ENCODE measurements at regions not wholly inside any gene's neighbourhood (a gene's known extent, or its start where the extent isn't known, plus 50 kb on each side); places are given as distances from the start of the nearest gene placed in this dataset.
"Not testable (repeated sequence)": the region's sequence is repeated elsewhere in the genome, so short reads cannot be mapped to it uniquely, and the experiment has no call there.

DNA sequence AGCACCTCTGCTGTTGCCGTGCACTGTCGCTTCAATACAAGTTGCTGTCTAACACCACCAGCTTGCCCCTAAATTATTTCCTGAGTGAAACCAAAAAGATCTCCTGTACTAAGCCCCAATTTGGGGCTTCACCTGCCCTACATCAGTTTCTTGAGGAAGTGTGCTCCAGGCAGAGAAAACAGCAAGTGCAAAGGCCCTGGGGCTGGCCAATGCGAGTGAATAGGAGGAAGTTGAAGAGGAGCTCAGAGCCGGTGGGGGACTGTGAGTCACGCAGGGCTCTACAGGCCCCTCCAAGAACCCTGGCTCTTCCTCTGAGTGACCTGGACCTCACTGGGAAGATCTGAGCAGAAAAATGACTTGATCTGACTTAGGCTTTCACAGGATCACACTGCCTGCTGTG is 117.2 kb downstream of the IPO8 start:
- DNase-seq = no peak
- in situ Hi-C loops (cut with MboI; ENCODE audit: low pct_unique_long_range_greater_than_20kb, low sequenced_read_pairs) = no loop called here

DNA sequence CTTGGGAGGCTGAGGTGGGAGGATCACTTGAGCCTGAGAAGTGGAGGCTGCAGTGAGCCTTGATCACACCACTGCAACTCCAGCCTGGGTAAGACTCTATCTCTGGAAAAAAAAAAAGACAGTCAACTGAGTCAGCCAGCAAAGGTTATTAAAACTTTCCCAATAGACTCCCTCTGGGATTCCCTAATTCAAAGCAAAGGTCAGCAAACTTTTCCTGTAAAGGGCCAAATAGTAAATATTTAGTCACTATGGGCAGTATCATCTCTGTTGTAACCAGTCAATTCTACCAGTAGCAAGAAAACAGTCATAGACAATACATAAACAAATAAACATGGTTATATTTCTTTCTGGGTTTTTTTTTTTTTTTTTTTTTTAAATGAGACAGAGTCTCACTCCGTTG is 122.5 kb downstream of the IPO8 start:
- in situ Hi-C loops (cut with MboI; ENCODE audit: low pct_unique_long_range_greater_than_20kb, low sequenced_read_pairs) = no loop called here

DNA sequence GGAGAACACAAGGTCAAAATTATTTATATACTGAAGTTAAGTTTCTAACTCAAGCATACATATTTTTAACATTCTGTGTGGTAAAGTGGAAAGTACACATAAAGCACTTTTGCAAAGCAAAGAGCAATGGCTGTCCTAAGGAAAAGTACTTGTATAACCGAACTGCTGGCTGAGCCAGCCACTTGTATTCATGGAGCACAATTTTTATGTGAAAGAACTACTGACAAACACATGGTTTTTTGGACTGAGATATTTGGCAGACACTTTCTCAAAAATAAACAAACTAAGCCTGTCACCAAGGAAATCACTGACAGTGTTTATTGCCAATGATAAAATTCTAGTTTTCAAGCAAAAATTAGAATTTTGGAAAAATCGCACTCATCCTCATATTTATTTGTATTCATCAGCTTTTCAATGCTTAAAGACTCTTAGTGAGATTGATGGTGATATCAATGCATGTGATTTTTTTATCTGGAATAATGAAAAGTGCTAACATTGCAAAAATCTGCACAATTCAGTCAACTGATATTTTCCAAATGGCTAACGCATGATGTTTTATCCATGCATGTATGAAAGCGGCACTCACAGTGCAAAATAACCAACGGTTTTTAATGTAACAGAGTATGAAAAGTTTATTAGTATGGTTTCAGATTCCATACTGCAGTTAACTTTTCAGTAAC is 125.3 kb downstream of the IPO8 start:
- in situ Hi-C loops (cut with MboI; ENCODE audit: low pct_unique_long_range_greater_than_20kb, low sequenced_read_pairs) = no loop called here

More for the DNA sequence above, 122.5 kb downstream of the IPO8 start:
- no peak for DNase-seq

DNA sequence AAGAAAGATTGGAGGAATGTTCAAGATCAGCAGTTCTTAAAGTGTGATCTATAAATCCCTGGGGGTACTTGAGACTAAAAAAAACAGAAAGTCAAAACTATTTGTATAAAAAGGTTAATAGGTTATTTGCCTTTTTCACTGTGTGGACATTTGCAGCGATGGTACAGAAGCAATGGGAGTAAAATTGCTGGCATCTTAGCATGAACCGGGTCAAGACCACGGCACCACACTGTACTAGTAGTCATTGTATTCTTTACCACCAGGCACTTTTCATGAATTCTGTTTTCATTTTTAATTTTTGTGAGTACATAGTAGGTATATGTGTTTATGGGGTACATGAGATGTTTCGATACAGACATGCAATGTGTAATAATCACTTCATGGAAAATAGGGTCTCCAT is 126.2 kb downstream of the IPO8 start:
- in situ Hi-C loops (cut with MboI; ENCODE audit: low pct_unique_long_range_greater_than_20kb, low sequenced_read_pairs) = no loop called here
- DNase-seq = no peak

More for the DNA sequence above, 125.3 kb downstream of the IPO8 start:
- DNase-seq = no peak

DNA sequence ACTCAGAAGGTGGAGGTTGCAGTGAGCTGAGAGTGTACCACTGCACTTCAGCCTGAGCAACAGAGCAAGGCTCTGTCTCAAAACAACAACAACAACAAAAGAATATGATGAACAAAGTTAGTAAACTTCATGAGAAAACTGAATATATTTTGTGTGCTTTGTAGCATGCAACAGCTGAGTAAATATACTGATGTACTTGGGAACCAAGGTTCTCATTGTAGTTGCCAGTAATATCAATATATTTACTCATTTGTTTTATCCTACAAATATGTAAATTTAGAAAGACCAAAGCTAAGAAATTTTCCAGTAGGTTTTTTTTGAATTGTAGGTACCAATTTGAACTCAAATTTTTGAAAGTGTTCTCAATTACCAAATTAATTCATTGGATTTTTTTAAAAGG is 127.2 kb downstream of the IPO8 start:
- in situ Hi-C loops (cut with MboI; ENCODE audit: low pct_unique_long_range_greater_than_20kb, low sequenced_read_pairs) = no loop called here
- DNase-seq = no peak

DNA sequence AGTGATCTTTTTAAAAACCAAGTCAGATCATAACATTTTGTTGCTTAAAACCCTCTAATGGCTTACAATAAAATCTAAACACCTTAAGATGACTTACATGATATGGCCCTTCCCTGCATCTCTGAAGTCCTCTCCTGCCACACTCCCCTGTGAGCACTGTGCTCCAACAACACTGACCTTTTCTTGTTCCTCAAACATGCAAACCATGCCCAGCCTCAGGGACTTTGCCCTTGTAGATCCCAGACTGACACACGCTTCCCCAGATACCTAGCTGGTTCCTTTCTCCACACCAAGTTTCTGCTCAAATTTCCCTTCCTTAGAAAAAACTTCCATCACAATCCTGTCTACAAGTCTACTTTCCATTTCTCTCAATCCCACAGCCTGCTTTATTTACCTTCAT is 128.6 kb downstream of the IPO8 start:
- in situ Hi-C loops (cut with MboI; ENCODE audit: low pct_unique_long_range_greater_than_20kb, low sequenced_read_pairs) = no loop called here
- DNase-seq = no peak

DNA sequence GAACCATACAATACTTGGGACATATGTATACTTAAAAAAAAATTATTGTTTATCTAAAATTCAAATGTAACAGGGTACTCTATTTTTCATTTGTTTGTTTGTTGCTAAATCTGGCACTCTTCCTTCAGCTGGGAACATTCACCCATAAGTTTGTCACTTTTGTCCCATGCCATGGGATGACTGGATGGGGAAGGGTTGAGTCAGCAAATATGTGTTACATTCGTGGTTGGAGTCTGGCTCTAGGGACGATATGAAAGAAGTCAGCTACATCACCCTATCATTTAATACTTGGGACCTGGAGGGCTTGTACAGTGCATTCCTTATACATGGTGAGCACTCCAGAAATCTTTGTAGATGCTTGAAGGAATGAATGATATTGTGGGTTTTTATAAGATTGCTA is 131.3 kb downstream of the IPO8 start:
- in situ Hi-C loops (cut with MboI; ENCODE audit: low pct_unique_long_range_greater_than_20kb, low sequenced_read_pairs) = no loop called here
- no peak for DNase-seq

DNA sequence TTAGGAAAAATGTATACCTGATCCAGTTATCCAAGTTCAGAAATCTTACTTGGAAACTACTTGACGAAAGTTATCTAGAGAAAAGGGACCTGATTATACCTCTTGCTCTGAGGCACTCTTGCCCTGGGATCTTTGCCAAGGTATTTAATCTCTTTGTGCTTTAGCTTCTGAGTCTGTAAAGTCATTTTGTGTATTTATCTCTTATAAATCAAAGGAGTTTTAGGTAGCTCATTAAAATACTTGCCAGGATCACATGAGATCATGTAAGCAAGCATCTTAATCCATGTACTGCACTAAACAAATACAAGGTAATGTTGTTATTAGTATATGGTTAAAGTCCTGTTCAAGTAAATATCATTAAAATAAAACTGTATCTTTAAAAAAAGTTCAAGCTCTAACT is 147.5 kb downstream of the IPO8 start:
- DNase-seq = no peak

DNA sequence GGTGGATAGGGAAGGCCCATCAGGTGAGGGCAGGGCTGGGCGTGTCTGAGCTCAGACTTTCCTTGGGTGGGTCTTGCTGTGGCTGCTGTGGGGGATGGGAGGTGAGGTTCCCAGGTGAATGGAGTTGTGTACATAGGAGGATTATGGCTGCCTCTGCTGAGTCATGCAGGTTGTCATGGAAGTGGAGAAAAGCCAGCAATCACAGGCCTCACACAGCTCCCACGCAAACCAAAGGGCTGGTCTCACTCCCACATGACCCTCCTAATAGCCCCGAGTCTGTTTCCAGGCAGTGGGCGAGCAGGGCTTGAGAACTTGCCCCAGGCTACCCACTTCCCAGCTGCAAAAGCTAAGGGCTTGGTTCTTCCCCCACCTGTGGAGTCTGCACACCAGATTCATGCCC is 149.5 kb downstream of the IPO8 start:
- in situ Hi-C loops (cut with MboI; ENCODE audit: low pct_unique_long_range_greater_than_20kb, low sequenced_read_pairs) = no loop called here
- no peak for DNase-seq

More for the DNA sequence above, 147.5 kb downstream of the IPO8 start:
- in situ Hi-C loops (cut with MboI; ENCODE audit: low pct_unique_long_range_greater_than_20kb, low sequenced_read_pairs) = no loop called here

DNA sequence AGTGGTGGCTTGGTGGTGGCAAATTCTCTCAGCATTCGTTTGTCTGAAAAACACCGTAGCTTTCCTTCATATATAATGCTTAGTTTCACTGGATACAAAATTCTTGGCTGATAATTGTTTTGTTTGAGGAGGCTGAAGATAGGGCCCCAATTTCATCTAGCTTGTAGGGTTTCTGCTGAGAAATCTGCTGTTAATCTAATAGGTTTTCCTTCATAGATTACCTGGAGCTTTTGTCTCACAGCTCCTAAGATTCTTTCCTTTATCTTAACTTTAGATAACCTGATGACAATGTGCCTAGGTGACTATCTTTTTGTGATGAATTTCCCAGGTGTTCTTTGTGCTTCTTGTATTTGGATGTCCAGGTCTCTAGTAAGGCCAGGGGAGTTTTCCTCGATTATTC is 151.0 kb downstream of the IPO8 start:
- in situ Hi-C loops (cut with MboI; ENCODE audit: low pct_unique_long_range_greater_than_20kb, low sequenced_read_pairs); DNase-seq: not testable (repeated sequence)

DNA sequence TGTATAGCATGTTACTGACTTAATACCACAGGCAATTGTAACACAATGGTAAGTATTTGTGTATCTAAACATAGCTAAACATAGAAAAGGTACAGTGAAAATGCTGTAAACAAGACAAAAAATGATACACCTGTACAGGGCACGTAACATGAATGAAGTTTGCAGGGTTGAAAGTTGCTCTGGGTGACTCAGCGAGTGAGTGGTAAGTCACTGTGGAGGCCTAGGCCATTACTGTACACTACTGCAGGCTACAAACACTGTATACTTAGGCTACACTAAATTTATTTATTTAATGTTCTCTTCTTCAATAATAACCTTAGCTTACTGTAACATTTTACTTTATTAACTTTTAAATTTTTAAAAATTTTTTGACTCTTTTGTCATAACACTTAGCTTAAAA is 158.4 kb downstream of the IPO8 start:
- DNase-seq = no peak
- in situ Hi-C loops (cut with MboI; ENCODE audit: low pct_unique_long_range_greater_than_20kb, low sequenced_read_pairs) = no loop called here

DNA sequence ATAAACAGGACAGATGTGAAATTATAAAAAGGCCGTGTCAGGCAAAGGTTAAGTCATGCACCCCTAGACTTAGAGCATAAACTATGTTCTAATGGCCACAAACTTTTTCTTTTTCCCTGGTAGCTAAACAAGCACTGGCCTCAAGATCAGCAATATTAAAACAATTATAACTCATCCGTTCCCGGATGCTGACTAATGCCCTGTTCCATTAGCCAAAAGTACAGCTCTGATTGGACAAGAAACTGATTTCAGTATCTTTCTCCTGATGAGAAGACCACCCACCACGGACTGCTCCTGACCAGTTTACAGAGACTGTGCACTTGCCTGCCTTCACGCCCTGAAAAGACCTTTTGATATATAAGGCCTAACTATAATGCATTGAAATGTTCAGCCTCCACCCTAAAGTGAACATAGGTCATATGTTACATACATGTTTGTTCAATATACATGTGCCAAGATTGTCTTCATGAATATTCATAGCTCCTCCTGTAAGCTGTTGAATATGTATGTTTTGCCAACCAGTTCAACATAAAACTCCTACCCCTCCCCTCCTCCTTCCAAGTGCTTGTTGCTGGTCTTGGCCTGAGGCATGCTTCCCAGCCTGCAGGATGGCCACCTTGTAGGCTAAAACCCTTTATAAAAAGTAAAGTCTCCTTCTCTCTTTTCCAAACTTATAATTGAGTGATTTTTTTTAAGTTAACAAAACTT is 162.0 kb downstream of the IPO8 start:
- in situ Hi-C loops (cut with MboI; ENCODE audit: low pct_unique_long_range_greater_than_20kb, low sequenced_read_pairs) = no loop called here
- no peak for DNase-seq

DNA sequence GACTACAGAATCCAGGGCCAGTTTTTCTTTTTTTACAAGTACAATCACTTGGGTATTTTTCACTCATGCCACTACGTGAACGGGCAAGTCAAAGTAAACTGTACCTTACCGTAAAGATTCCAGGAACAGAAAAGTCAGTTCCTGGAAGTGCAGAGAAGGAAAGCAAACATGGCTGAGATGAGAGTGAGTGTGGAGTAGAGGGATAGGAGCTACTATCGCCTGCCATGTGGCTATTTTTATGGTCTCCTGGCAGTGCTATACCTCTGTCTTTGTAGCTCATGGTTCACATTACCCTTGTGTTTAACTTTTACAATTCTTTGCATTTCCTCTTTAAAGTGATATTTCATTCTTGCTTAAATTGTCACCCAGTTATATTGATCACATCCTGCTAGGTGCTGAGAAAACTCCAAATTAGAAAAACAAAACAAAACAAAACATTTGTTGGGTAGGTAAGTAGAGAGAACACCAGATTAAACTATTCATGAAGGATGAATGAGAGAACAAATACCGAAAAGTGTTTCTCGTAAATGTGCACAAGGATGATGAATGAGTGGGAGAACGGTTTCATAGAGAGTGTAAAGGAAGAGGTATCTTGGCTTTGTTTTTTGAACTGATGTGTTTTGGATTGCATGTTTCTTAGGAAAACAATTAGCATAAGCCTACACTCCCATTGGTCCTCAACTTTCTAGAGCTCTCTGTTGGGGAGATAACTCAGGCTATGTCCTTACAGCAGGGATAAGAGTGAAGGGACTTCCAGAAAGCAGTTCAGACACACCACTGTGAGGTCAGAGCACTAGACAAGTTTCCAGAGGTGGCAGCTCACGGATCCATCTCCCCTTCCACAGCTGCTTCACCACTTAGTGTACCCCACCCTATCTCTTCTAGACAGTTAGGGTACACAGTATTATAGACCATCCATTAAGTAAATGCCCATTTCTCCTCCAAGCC is 163.7 kb downstream of the IPO8 start:
- no peak for DNase-seq
- in situ Hi-C loops (cut with MboI; ENCODE audit: low pct_unique_long_range_greater_than_20kb, low sequenced_read_pairs) = no loop called here

DNA sequence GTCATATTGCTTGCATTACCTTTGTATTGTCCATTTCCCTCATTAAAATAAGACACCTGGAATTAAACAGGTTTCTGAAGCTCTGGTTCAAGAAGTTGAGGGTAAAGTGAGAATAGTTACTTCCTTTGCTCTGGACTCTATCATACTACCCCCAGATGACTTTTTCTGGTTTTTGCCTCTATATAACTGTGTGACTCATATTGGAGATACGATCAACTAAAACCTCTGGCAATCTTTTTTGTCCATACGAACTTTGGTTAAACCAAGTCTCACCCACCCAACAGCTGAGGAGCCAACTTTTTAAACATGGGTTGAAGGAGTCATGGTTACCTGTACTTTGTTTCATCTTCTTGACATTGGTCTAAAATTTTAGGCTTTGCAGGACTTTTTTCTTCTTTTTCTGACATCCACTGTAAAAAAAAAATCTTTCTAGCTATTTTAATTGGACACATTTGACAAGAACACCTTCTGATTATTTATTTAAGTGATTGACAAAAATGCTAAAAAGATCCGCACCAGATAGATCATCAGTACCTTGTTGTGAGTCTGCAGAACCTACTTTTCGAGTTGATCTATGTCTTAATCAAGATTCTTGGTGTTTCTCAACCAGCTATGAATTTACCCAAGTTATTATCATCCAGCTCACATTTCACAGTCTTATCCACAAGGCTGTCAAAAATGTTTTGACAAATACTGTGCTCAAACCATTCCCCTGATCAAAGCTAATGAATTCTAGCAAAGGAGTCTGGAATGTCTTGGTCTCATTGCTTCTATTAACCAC is 166.0 kb downstream of the IPO8 start:
- in situ Hi-C loops (cut with MboI; ENCODE audit: low pct_unique_long_range_greater_than_20kb, low sequenced_read_pairs) = no loop called here
- no peak for DNase-seq

DNA sequence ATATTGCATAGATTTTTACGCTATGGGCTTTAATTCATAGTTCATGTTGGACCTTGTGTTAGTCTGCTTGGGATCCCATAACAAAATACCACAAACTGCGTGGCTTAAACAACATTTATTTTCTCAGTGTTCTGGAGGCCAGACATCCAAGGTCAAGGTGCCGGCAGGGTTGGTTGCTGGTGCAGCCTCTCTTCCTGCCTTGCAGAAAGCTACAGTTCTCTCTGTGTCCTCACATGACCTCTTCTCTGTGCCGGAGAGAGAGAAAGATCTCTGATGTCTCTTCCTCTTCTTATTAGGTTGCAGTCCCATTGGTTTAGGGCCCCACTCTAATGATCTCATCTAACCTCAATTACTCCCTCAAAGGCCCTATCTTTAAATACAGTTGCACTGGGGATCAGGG is 170.5 kb downstream of the IPO8 start:
- DNase-seq = no peak
- in situ Hi-C loops (cut with MboI; ENCODE audit: low pct_unique_long_range_greater_than_20kb, low sequenced_read_pairs) = no loop called here

DNA sequence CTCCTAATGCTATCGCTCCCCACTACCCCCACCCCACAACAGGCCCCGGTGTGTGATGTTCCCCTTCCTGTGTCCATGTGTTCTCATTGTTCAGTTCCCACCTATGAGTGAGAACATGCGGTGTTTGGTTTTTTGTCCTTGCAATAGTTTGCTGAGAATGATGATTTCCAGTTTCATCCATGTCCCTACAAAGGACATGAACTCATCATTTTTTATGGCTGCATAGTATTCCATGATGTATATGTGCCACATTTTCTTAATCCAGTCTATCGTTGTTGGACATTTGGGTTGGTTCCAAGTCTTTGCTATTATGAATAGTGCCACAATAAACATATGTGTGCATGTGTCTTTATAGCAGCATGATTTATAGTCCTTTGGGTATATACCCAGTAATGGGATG is 175.4 kb downstream of the IPO8 start:
- DNase-seq; in situ Hi-C loops (cut with MboI; ENCODE audit: low pct_unique_long_range_greater_than_20kb, low sequenced_read_pairs): not testable (repeated sequence)

DNA sequence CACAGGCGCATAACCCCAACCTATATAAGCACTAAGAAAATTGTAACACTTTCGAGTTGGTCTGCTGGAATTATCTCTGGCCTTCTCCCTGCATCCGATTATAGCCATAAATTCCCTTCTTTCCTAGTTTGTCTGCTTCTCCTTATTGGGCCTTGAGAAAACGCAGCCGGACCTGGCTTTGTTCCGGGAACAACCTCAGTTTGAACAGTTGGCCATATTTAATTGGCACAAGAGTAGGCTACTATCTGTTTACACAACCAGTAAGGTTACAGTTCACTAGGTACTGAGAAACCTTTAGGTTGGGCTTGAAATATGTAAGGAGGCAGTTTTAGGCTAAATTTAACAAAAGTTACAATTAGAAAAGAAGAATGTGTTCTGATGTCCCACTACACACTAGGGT is 176.1 kb downstream of the IPO8 start:
- in situ Hi-C loops (cut with MboI; ENCODE audit: low pct_unique_long_range_greater_than_20kb, low sequenced_read_pairs) = no loop called here

DNA sequence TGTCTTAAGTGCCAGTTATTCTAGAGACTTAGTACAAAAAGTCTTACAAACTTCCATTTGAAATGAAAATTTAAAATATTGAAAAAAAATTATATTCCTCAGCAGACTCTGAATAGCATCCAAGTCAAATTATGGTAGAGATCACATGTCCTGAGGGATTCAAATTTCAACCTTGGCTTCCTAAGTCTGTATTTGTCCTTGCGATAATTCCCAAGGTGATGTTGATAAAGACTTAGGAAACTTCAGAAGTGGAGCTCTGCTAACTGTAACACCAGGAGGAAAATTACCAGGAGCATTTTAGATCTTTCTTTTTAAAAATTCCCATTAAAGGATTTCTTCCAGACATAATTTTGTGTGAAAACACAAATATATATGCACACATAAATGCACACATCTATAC is 178.3 kb downstream of the IPO8 start:
- in situ Hi-C loops (cut with MboI; ENCODE audit: low pct_unique_long_range_greater_than_20kb, low sequenced_read_pairs) = no loop called here
- DNase-seq = no peak

More for the DNA sequence above, 176.1 kb downstream of the IPO8 start:
- no peak for DNase-seq

DNA sequence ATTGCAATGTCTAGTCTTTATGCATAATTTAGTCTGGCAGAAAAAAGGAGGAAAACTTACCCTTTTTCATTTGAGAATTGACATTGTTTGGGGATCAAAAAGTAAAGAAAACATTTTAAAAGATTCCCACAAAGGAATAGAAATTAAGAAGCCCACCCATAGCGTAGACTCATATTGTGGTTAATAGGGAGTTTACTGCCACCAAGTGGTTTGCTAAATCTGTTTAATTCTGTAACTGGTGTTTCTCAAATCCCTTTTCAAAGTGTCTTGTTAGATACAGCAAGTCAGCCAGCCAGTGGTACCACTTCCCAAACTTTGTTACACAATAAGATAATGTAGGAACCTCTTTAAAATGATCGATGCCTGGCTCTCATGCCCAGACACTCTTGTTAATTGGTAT is 180.3 kb downstream of the IPO8 start:
- peak; percentile 2 for DNase-seq
- in situ Hi-C loops (cut with MboI; ENCODE audit: low pct_unique_long_range_greater_than_20kb, low sequenced_read_pairs) = no loop called here

Measured in KBM-7 (cell line).